ENCODE measurements at regions not wholly inside any gene's neighbourhood (a gene's known extent, or its start where the extent isn't known, plus 50 kb on each side); places are given as distances from the start of the nearest gene placed in this dataset.

- TF ChIP-seq, protein P1, sequence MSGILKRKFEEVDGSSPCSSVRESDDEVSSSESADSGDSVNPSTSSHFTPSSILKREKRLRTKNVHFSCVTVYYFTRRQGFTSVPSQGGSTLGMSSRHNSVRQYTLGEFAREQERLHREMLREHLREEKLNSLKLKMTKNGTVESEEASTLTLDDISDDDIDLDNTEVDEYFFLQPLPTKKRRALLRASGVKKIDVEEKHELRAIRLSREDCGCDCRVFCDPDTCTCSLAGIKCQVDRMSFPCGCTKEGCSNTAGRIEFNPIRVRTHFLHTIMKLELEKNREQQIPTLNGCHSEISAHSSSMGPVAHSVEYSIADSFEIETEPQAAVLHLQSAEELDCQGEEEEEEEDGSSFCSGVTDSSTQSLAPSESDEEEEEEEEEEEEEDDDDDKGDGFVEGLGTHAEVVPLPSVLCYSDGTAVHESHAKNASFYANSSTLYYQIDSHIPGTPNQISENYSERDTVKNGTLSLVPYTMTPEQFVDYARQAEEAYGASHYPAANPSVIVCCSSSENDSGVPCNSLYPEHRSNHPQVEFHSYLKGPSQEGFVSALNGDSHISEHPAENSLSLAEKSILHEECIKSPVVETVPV (CRISPR knock-in tag; IDR thresholded peaks at IDR 0.05) = no peak
- TF ChIP-seq ISL1 (CRISPR knock-in tag; IDR thresholded peaks at IDR 0.05) = no peak
- ATAC-seq = no peak
Measured at GRCh38 chr4:18389115-18389514, 367.6 kb upstream of the LCORL start.

GRCh38 chr4:18388039-18388438 is 366.5 kb upstream of the LCORL start:
- ATAC-seq = no peak
- no peak for TF ChIP-seq BACH2 (CRISPR knock-in tag; IDR thresholded peaks at IDR 0.05; ENCODE audit: borderline replicate concordance)
- TF ChIP-seq PATZ1 (CRISPR knock-in tag; IDR thresholded peaks at IDR 0.05; ENCODE audit: borderline replicate concordance) = no peak
- TF ChIP-seq, protein P2, sequence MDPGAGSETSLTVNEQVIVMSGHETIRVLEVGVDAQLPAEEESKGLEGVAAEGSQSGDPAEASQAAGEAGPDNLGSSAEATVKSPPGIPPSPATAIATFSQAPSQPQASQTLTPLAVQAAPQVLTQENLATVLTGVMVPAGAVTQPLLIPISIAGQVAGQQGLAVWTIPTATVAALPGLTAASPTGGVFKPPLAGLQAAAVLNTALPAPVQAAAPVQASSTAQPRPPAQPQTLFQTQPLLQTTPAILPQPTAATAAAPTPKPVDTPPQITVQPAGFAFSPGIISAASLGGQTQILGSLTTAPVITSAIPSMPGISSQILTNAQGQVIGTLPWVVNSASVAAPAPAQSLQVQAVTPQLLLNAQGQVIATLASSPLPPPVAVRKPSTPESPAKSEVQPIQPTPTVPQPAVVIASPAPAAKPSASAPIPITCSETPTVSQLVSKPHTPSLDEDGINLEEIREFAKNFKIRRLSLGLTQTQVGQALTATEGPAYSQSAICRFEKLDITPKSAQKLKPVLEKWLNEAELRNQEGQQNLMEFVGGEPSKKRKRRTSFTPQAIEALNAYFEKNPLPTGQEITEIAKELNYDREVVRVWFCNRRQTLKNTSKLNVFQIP (CRISPR knock-in tag; IDR thresholded peaks at IDR 0.05; ENCODE audit: borderline replicate concordance, low read depth) = no peak
- TF ChIP-seq, protein P3, sequence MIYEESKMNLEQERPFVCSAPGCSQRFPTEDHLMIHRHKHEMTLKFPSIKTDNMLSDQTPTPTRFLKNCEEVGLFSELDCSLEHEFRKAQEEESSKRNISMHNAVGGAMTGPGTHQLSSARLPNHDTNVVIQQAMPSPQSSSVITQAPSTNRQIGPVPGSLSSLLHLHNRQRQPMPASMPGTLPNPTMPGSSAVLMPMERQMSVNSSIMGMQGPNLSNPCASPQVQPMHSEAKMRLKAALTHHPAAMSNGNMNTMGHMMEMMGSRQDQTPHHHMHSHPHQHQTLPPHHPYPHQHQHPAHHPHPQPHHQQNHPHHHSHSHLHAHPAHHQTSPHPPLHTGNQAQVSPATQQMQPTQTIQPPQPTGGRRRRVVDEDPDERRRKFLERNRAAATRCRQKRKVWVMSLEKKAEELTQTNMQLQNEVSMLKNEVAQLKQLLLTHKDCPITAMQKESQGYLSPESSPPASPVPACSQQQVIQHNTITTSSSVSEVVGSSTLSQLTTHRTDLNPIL (CRISPR knock-in tag; IDR thresholded peaks at IDR 0.05; ENCODE audit: low read depth) = no peak
- no peak for TF ChIP-seq ARNTL (CRISPR knock-in tag; IDR thresholded peaks at IDR 0.05; ENCODE audit: borderline replicate concordance, low read depth)
- TF ChIP-seq ZFP3 (CRISPR knock-in tag; IDR thresholded peaks at IDR 0.05) = no peak
- TF ChIP-seq TOX (CRISPR knock-in tag; IDR thresholded peaks at IDR 0.05; ENCODE audit: borderline replicate concordance) = no peak
- TF ChIP-seq ZNF8 (CRISPR knock-in tag; IDR thresholded peaks at IDR 0.05) = no peak
- TF ChIP-seq PPARA (CRISPR knock-in tag; IDR thresholded peaks at IDR 0.05; ENCODE audit: borderline replicate concordance) = no peak

- TF ChIP-seq RARB (CRISPR knock-in tag; IDR thresholded peaks at IDR 0.05) = no peak
- no peak for TF ChIP-seq GLIS3 (CRISPR knock-in tag; IDR thresholded peaks at IDR 0.05)
- no peak for TF ChIP-seq TCF4 (CRISPR knock-in tag; IDR thresholded peaks at IDR 0.05; ENCODE audit: borderline replicate concordance)
- no peak for TF ChIP-seq ISL1 (CRISPR knock-in tag; IDR thresholded peaks at IDR 0.05)
- TF ChIP-seq BACH2 (CRISPR knock-in tag; IDR thresholded peaks at IDR 0.05; ENCODE audit: borderline replicate concordance) = no peak
- TF ChIP-seq, protein P2 (CRISPR knock-in tag; IDR thresholded peaks at IDR 0.05; ENCODE audit: borderline replicate concordance, low read depth) = no peak
- TF ChIP-seq PATZ1 (CRISPR knock-in tag; IDR thresholded peaks at IDR 0.05; ENCODE audit: borderline replicate concordance) = no peak
- TF ChIP-seq, protein P3 (CRISPR knock-in tag; IDR thresholded peaks at IDR 0.05; ENCODE audit: low read depth) = no peak
- TF ChIP-seq ZFP3 (CRISPR knock-in tag; IDR thresholded peaks at IDR 0.05) = no peak
- TF ChIP-seq PPARA (CRISPR knock-in tag; IDR thresholded peaks at IDR 0.05; ENCODE audit: borderline replicate concordance) = no peak
- no peak for TF ChIP-seq ZNF8 (CRISPR knock-in tag; IDR thresholded peaks at IDR 0.05)
- TF ChIP-seq ZNF565 (CRISPR knock-in tag; conservative IDR thresholded peaks at IDR 0.05; ENCODE audit: low read depth) = no peak
- TF ChIP-seq, protein P1 (CRISPR knock-in tag; IDR thresholded peaks at IDR 0.05) = no peak
- TF ChIP-seq CSDC2 (CRISPR knock-in tag; IDR thresholded peaks at IDR 0.05) = no peak
- no peak for TF ChIP-seq SNAI2 (CRISPR knock-in tag; IDR thresholded peaks at IDR 0.05)
- no peak for TF ChIP-seq TSHZ2 (CRISPR knock-in tag; IDR thresholded peaks at IDR 0.05)
- no peak for TF ChIP-seq OSR1 (CRISPR knock-in tag; IDR thresholded peaks at IDR 0.05)
- TF ChIP-seq ZNF70 (CRISPR knock-in tag; IDR thresholded peaks at IDR 0.05) = no peak
Measured at GRCh38 chr4:18381186-18381585, 359.6 kb upstream of the LCORL start.

More at GRCh38 chr4:18381186-18381585, 359.6 kb upstream of the LCORL start:
- ATAC-seq = no peak

Measured in SK-N-SH treated with all-trans-retinoic acid at 6 μM for 48 hours (cell line).